Keratinocyte (primary cell): ENCODE measurements at regions not wholly inside any gene's neighbourhood (a gene's known extent, or its start where the extent isn't known, plus 50 kb on each side); places are given as distances from the start of the nearest gene placed in this dataset.

ENCODE experiments used
- DNase-seq: peaks from one replicate; pipeline ENCODE4 v3.0.0-alpha.2; 2011; ENCODE audit warnings: low read depth, missing footprints, low spot score
- FAIRE-seq: peaks from 2 replicates; lab custom pipeline; 2011; peaks lifted over from hg19 to GRCh38; lab: Jason Lieb, UNC
- H2AFZ ChIP-seq: 2 replicates; pipeline ENCODE4 v1.6.0; 2012; ENCODE audit warnings: low read length, control low read depth, inconsistent platforms; ENCODE audit not compliant: control insufficient read depth
- H3K27ac ChIP-seq: 2 replicates; pipeline ENCODE4 v1.5.1; 2011; ENCODE audit warnings: low read length; ENCODE audit not compliant: control insufficient read depth, insufficient read depth
- H3K27me3 ChIP-seq: 3 replicates; pipeline ENCODE4 v1.6.0; 2011; ENCODE audit warnings: low read length; ENCODE audit not compliant: control insufficient read depth, insufficient read depth; ENCODE audit errors: extremely low read depth
- H3K36me3 ChIP-seq, 2 experiments: 2 replicates in 1 of 2; 3 replicates in 1 of 2; pipeline ENCODE4 v1.5.1; 2011; ENCODE audit warnings: low read length in 2 of 2, mild to moderate bottlenecking in 1 of 2; ENCODE audit not compliant: control insufficient read depth in 2 of 2, insufficient read depth in 2 of 2; ENCODE audit errors: extremely low read depth in 1 of 2
- H3K4me1 ChIP-seq: 3 replicates; pipeline ENCODE4 v1.5.1; 2011; ENCODE audit warnings: low read length; ENCODE audit not compliant: control insufficient read depth, insufficient read depth; ENCODE audit errors: extremely low read depth
- H3K4me2 ChIP-seq: 3 replicates; pipeline ENCODE4 v1.6.0; 2011; ENCODE audit warnings: low read depth, low read length; ENCODE audit not compliant: control insufficient read depth, insufficient read depth; ENCODE audit errors: extremely low read depth
- H3K4me3 ChIP-seq, 3 experiments: fragments of 200-600 bp in 1 of 3; sonication (generic) in 1 of 3; 2 replicates in 2 of 3; 3 replicates in 1 of 3; pipeline ENCODE4 v1.5.1; 2011 to 2016; ENCODE audit warnings: low read length in 3 of 3, mild to moderate bottlenecking in 3 of 3, control low read depth in 2 of 3, inconsistent platforms in 1 of 3, low read depth in 1 of 3, mixed read lengths in 1 of 3, mixed run types in 1 of 3, moderate library complexity in 1 of 3; ENCODE audit not compliant: control insufficient read depth in 2 of 3, insufficient read depth in 2 of 3; ENCODE audit errors: extremely low read depth in 1 of 3
- H3K79me2 ChIP-seq: 2 replicates; pipeline ENCODE4 v1.6.0; 2012; ENCODE audit warnings: low read length; ENCODE audit not compliant: control insufficient read depth, insufficient read depth
- H3K9ac ChIP-seq: 3 replicates; pipeline ENCODE4 v1.6.0; 2011; ENCODE audit warnings: low read length; ENCODE audit not compliant: control insufficient read depth, insufficient read depth; ENCODE audit errors: extremely low read depth
- H3K9me1 ChIP-seq: 3 replicates; pipeline ENCODE4 v1.6.0; 2011; ENCODE audit warnings: low read length; ENCODE audit not compliant: control insufficient read depth, insufficient read depth; ENCODE audit errors: extremely low read depth
- H3K9me3 ChIP-seq: 2 replicates; pipeline ENCODE4 v1.5.1; 2012; ENCODE audit warnings: low read depth, low read length; ENCODE audit not compliant: control insufficient read depth
- H4K20me1 ChIP-seq: 3 replicates; pipeline ENCODE4 v1.6.0; 2011; ENCODE audit warnings: low read length; ENCODE audit not compliant: control insufficient read depth, insufficient read depth; ENCODE audit errors: extremely low read depth
- EZH2 ChIP-seq: IDR thresholded peaks from one replicate; pipeline ENCODE4 v1.6.1; 2012; ENCODE audit warnings: inconsistent platforms, mild to moderate bottlenecking, low read length, moderate library complexity
- dilution Hi-C: fragments of 300-500 bp; cut with MboI; formaldehyde crosslinking; loops from one replicate; pipeline ENCODE4 v1.7.0; 2020; ENCODE audit warnings: low sequenced_read_pairs; ENCODE audit not compliant: extremely low pct_ligation_motif_present
- TF ChIP-seq, protein P1 (sequence below), 3 experiments: IDR thresholded peaks in 1 of 3; conservative IDR thresholded peaks in 1 of 3; optimal IDR thresholded peaks in 1 of 3; 2 replicates in 2 of 3; 3 replicates in 1 of 3; pipeline versions ENCODE3 to v1.5.1; 2011; ENCODE audit warnings: low read length in 3 of 3, mild to moderate bottlenecking in 3 of 3, moderate library complexity in 2 of 3, control low read depth in 1 of 3, inconsistent platforms in 1 of 3; ENCODE audit not compliant: insufficient read depth in 2 of 3; ENCODE audit errors: extremely low read depth in 1 of 3

DNA sequence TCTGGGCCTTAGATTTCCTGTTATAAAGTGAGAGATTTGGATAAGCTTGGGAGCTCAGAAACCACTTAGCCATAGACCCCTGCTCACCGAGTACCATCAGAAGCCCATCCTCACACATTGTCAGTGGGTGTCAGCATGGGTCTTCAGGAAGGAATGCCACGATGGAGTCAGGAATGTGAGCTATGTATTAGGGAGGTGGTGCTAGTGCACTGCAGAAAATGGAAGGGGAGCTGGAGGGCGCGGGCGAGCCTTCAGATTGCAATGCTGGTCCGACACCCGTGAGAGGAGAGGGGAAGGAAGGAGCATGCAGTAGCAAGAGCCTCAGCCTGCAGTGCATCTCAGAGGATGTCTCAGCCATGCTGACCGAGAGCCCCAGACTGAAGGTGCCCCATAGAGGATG lies 294.5 kb downstream of the FOXL1 start:
- Histone ChIP-seq H3K4me2 (no peak overlapping the region), H3K9ac (no peak overlapping the region), H3K9me3 (peaks cover 2% of the 10 kb centered on the region), H3K27ac (no peak overlapping the region), H3K4me3 (no peak overlapping the region), H3K27me3 (peaks cover 14% of the 10 kb centered on the region), H3K79me2 (no peaks in the 10 kb centered on the region), H3K36me3 (no peaks in the 10 kb centered on the region), H2AFZ (no peak overlapping the region), H4K20me1 (no peaks in the 10 kb centered on the region), H3K9me1 (no peaks in the 10 kb centered on the region), H3K4me1 (no peaks in the 10 kb centered on the region)
- TF ChIP-seq, protein P1, sequence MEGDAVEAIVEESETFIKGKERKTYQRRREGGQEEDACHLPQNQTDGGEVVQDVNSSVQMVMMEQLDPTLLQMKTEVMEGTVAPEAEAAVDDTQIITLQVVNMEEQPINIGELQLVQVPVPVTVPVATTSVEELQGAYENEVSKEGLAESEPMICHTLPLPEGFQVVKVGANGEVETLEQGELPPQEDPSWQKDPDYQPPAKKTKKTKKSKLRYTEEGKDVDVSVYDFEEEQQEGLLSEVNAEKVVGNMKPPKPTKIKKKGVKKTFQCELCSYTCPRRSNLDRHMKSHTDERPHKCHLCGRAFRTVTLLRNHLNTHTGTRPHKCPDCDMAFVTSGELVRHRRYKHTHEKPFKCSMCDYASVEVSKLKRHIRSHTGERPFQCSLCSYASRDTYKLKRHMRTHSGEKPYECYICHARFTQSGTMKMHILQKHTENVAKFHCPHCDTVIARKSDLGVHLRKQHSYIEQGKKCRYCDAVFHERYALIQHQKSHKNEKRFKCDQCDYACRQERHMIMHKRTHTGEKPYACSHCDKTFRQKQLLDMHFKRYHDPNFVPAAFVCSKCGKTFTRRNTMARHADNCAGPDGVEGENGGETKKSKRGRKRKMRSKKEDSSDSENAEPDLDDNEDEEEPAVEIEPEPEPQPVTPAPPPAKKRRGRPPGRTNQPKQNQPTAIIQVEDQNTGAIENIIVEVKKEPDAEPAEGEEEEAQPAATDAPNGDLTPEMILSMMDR (optimal IDR thresholded peaks at IDR 0.05 in 1 of 3, IDR thresholded peaks at IDR 0.05 in 1 of 3, conservative IDR thresholded peaks at IDR 0.05 in 1 of 3; ENCODE audit: extremely low read depth in 1 of 3, insufficient read depth in 2 of 3, low read length in 3 of 3), result no peak
- TF ChIP-seq EZH2, result no peak
- FAIRE-seq, result no peak
- DNase-seq, result no peak
- dilution Hi-C loops, result no loop called here

DNA sequence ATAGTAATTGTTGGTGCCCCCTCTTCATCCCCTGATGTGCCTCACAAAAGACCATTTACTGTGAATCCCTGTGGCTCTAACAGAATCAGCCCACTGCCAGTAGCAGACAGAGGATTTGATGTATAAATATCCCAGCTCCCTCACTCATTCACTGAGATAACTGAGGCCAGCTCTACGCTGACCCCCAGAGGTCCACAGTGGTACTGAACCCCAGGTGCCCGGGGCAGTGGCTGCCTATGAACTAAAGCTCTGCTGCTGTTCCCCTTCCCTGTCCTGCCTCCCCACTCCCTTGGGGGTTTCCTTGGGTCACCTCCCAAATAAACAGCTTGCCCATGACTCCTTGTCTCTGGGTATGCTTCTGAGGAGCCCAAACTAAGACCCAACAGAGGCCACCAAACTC lies 295.8 kb downstream of the FOXL1 start:
- H2AFZ ChIP-seq, result no peak overlapping the region
- no peak overlapping the region for H3K4me3 ChIP-seq
- H3K36me3 ChIP-seq, result no peaks in the 10 kb centered on the region
- no peaks in the 10 kb centered on the region for H3K4me1 ChIP-seq
- no peak for TF ChIP-seq EZH2
- TF ChIP-seq, protein P1 (optimal IDR thresholded peaks at IDR 0.05 in 1 of 3, IDR thresholded peaks at IDR 0.05 in 1 of 3, conservative IDR thresholded peaks at IDR 0.05 in 1 of 3; ENCODE audit: extremely low read depth in 1 of 3, insufficient read depth in 2 of 3, low read length in 3 of 3), result peak; percentile 61 to 68 (median 65)
- H3K9me3 ChIP-seq, result peaks cover 2% of the 10 kb centered on the region
- no peak overlapping the region for H3K9ac ChIP-seq
- dilution Hi-C loops, result no loop called here
- H3K27me3 ChIP-seq, result peaks cover 14% of the 10 kb centered on the region
- H3K4me2 ChIP-seq, result no peak overlapping the region
- no peaks in the 10 kb centered on the region for H3K79me2 ChIP-seq
- no peaks in the 10 kb centered on the region for H4K20me1 ChIP-seq
- FAIRE-seq, result peak; percentile 32
- no peak overlapping the region for H3K27ac ChIP-seq
- H3K9me1 ChIP-seq, result no peaks in the 10 kb centered on the region
- DNase-seq, result no peak
